ENCODE measurements at regions not wholly inside any gene's neighbourhood (a gene's known extent, or its start where the extent isn't known, plus 50 kb on each side); places are given as distances from the start of the nearest gene placed in this dataset.

DNA sequence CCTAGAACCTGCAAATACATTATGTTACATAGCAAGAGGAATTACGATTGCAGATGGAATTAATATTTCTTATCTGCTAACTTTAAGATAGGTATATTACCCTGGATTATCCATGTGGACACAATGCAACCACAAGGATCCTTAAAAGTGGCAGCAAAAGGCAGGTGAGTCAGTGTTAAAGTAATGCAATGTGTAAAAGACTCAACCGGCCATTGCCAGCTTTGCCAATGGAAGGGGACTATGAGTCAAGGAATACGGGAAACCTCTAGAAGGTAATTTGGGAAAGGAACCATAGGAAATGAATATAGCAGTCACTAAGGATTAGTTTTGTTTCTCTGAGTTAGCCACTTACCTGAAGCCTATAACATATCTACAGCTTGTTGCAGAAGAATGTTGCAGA, 692.1 kb upstream of the ZP4 start:
- dilution Hi-C loops (cut with MboI; ENCODE audit: extremely low pct_ligation_motif_present, low sequenced_read_pairs) (no loop called here), intact Hi-C loops (cut with micrococcal nuclease) (no loop called here)
- H3K27ac ChIP-seq (ENCODE audit: insufficient read depth, low read depth, low read length): no peak overlapping the region
- no peaks in the 10 kb centered on the region for H3K9me3 ChIP-seq (replicated peaks; ENCODE audit: control insufficient read depth, insufficient read depth, low read length)
- no peaks in the 10 kb centered on the region for H3K79me2 ChIP-seq (ENCODE audit: control insufficient read depth, insufficient read depth, low read length)
- no peak for TF ChIP-seq MYC (IDR thresholded peaks at IDR 0.05; ENCODE audit: low read depth, low read length)
- H4K20me1 ChIP-seq (replicated peaks; ENCODE audit: control insufficient read depth, extremely low read depth, insufficient read depth, low read length): no peaks in the 10 kb centered on the region
- H3K9ac ChIP-seq (replicated peaks; ENCODE audit: extremely low read depth, insufficient read depth, low read length): no peak overlapping the region
- no peaks in the 10 kb centered on the region for H3K9me1 ChIP-seq (replicated peaks; ENCODE audit: control insufficient read depth, extremely low read depth, insufficient read depth, low read length)
- ChIA-PET POLR2A (no interaction called here), CTCF (no interaction called here)
- H3K4me2 ChIP-seq (ENCODE audit: insufficient read depth, low read length): no peak overlapping the region
- H3K4me1 ChIP-seq (ENCODE audit: control insufficient read depth, extremely low read depth, insufficient read depth, low read length): no peaks in the 10 kb centered on the region
- no peaks in the 10 kb centered on the region for H3K27me3 ChIP-seq (ENCODE audit: control insufficient read depth in 2 of 2, insufficient read depth in 2 of 2, low read length in 2 of 2)
- DNase-seq (ENCODE audit: low read depth, low spot score) (no peak), FAIRE-seq (no peak)
- H3K36me3 ChIP-seq (ENCODE audit: control insufficient read depth in 2 of 2, extremely low read depth in 1 of 2, insufficient read depth in 2 of 2, low read length in 2 of 2): no peaks in the 10 kb centered on the region
- no TSS peak for BruUV-seq (replicated peaks)
- H3K4me3 ChIP-seq (replicated peaks in 1 of 3; ENCODE audit: insufficient read depth in 1 of 3, low read depth in 1 of 3, low read length in 3 of 3): no peak overlapping the region
- H2AFZ ChIP-seq (ENCODE audit: low read depth, low read length): no peak overlapping the region

DNA sequence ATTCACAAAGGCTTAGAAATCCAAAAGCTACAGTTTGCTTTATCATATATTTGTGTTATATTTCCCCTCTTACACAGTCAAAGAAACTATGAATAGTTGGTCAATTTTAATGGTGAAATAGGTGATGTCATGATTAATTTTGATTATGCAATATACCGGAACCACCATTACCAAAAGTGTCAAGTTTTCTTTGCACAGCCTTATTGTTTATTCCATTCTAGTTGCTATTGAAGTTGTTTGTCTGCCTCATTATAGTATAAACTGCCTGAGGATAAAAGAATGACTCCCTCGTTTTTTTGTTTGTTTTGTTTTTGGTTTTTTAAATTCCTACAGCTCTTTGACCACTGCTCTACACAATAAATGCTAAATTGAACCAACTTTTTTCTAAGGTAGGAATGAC, 690.6 kb upstream of the ZP4 start:
- TF ChIP-seq, protein P1, sequence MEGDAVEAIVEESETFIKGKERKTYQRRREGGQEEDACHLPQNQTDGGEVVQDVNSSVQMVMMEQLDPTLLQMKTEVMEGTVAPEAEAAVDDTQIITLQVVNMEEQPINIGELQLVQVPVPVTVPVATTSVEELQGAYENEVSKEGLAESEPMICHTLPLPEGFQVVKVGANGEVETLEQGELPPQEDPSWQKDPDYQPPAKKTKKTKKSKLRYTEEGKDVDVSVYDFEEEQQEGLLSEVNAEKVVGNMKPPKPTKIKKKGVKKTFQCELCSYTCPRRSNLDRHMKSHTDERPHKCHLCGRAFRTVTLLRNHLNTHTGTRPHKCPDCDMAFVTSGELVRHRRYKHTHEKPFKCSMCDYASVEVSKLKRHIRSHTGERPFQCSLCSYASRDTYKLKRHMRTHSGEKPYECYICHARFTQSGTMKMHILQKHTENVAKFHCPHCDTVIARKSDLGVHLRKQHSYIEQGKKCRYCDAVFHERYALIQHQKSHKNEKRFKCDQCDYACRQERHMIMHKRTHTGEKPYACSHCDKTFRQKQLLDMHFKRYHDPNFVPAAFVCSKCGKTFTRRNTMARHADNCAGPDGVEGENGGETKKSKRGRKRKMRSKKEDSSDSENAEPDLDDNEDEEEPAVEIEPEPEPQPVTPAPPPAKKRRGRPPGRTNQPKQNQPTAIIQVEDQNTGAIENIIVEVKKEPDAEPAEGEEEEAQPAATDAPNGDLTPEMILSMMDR (IDR thresholded peaks at IDR 0.05; ENCODE audit: extremely low read depth in 1 of 2, insufficient read depth in 1 of 2, low read depth in 1 of 2, low read length in 2 of 2): no peak
- no peak for TF ChIP-seq JUN (IDR thresholded peaks at IDR 0.05; ENCODE audit: borderline replicate concordance, insufficient read depth, insufficient read length, low read depth)
- no peak for TF ChIP-seq POLR2A (IDR thresholded peaks at IDR 0.05; ENCODE audit: low read depth, low read length)
- no peak for TF ChIP-seq MYC (IDR thresholded peaks at IDR 0.05; ENCODE audit: low read depth, low read length)
- no peak for TF ChIP-seq EZH2 (IDR thresholded peaks at IDR 0.05; ENCODE audit: borderline replicate concordance, low read depth, low read length, severe bottlenecking)
- no peak for TF ChIP-seq FOS (IDR thresholded peaks at IDR 0.05; ENCODE audit: borderline replicate concordance, insufficient read depth, low read length)
- TF ChIP-seq GATA2 (IDR thresholded peaks at IDR 0.05; ENCODE audit: insufficient read depth, insufficient read length, low read depth, low read length): no peak
- TF ChIP-seq POLR2AphosphoS5 (IDR thresholded peaks at IDR 0.05; ENCODE audit: insufficient read depth, low read depth, low read length): no peak
- TF ChIP-seq, protein P2, sequence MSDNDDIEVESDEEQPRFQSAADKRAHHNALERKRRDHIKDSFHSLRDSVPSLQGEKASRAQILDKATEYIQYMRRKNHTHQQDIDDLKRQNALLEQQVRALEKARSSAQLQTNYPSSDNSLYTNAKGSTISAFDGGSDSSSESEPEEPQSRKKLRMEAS (IDR thresholded peaks at IDR 0.05; ENCODE audit: insufficient read depth, insufficient read length): no peak
- Histone ChIP-seq H3K4me1 (ENCODE audit: control insufficient read depth, extremely low read depth, insufficient read depth, low read length) (no peaks in the 10 kb centered on the region), H3K4me3 (replicated peaks in 1 of 3; ENCODE audit: insufficient read depth in 1 of 3, low read depth in 1 of 3, low read length in 3 of 3) (no peak overlapping the region), H4K20me1 (replicated peaks; ENCODE audit: control insufficient read depth, extremely low read depth, insufficient read depth, low read length) (no peaks in the 10 kb centered on the region), H3K27me3 (ENCODE audit: control insufficient read depth in 2 of 2, insufficient read depth in 2 of 2, low read length in 2 of 2) (no peaks in the 10 kb centered on the region), H3K79me2 (ENCODE audit: control insufficient read depth, insufficient read depth, low read length) (no peaks in the 10 kb centered on the region), H3K4me2 (ENCODE audit: insufficient read depth, low read length) (no peak overlapping the region), H3K36me3 (ENCODE audit: control insufficient read depth in 2 of 2, extremely low read depth in 1 of 2, insufficient read depth in 2 of 2, low read length in 2 of 2) (no peaks in the 10 kb centered on the region), H3K9me1 (replicated peaks; ENCODE audit: control insufficient read depth, extremely low read depth, insufficient read depth, low read length) (no peaks in the 10 kb centered on the region), H3K9ac (replicated peaks; ENCODE audit: extremely low read depth, insufficient read depth, low read length) (no peak overlapping the region), H2AFZ (ENCODE audit: low read depth, low read length) (no peak overlapping the region), H3K9me3 (replicated peaks; ENCODE audit: control insufficient read depth, insufficient read depth, low read length) (no peaks in the 10 kb centered on the region), H3K27ac (ENCODE audit: insufficient read depth, low read depth, low read length) (no peak overlapping the region)
- DNase-seq (ENCODE audit: low read depth, low spot score) (no peak), FAIRE-seq (no peak)
- ChIA-PET CTCF (no interaction called here), POLR2A (no interaction called here)
- intact Hi-C loops (cut with micrococcal nuclease) (no loop called here), dilution Hi-C loops (cut with MboI; ENCODE audit: extremely low pct_ligation_motif_present, low sequenced_read_pairs) (no loop called here)
- no TSS peak for BruUV-seq (replicated peaks)

Measured in endothelial cell of umbilical vein (primary cell).